ENCODE measurements at regions not wholly inside any gene's neighbourhood (a gene's known extent, or its start where the extent isn't known, plus 50 kb on each side); places are given as distances from the start of the nearest gene placed in this dataset.

DNA sequence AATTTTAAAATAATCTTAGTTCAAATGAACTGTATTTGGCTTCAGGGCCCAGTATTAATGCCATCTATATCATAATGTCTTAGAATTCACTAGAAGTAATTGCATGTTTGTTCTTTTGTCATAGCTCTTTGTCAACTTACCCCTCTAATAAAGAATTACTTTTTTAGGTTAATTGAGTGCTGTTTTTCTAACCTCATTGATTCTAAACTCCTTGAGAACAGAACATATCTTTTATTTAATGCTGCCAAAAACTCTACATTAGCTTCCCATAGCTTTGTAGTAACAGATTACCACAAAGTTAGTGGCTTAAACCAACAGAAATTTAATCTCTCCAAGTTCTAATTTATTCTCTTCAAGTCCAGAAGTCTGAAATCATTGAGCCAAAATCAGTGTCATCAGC, 242.4 kb downstream of the LURAP1L start:
- no peak overlapping the region for H3K4me2 ChIP-seq (replicated peaks; ENCODE audit: low read depth, low read length, poor library complexity, severe bottlenecking)
- ATAC-seq (ENCODE audit: low read depth) (no peak), DNase-seq (no peak)
- no peaks in the 10 kb centered on the region for H3K36me3 ChIP-seq (replicated peaks in 1 of 2; ENCODE audit: control extremely low read depth in 1 of 2, control insufficient read depth in 1 of 2, extremely low read depth in 1 of 2, insufficient read depth in 2 of 2, low read length in 1 of 2)
- POLR2A ChIA-PET: no interaction called here
- CTCF ChIA-PET: no interaction called here
- no peaks in the 10 kb centered on the region for H3K9me3 ChIP-seq (ENCODE audit: control extremely low read depth in 1 of 3, control insufficient read depth in 2 of 3, insufficient read depth in 1 of 3, low read length in 2 of 3)
- H3K9ac ChIP-seq (ENCODE audit: low read length): no peak overlapping the region
- Mint-ChIP-seq H3K9me3 (ENCODE audit: insufficient read depth) (peaks cover under 1% of the 10 kb centered on the region), H3K4me1 (no peaks in the 10 kb centered on the region), H3K4me3 (no peak overlapping the region), H3K27me3 (no peaks in the 10 kb centered on the region), H3K27ac (no peak overlapping the region)
- no peak overlapping the region for H2AFZ ChIP-seq (ENCODE audit: insufficient read depth, low read depth, low read length, poor library complexity, severe bottlenecking)
- H3K4me1 ChIP-seq (ENCODE audit: control insufficient read depth in 2 of 2, insufficient read depth in 2 of 2, low read length in 2 of 2): no peaks in the 10 kb centered on the region
- H4K20me1 ChIP-seq (ENCODE audit: control insufficient read depth, insufficient read depth, low read length, poor library complexity, severe bottlenecking): no peaks in the 10 kb centered on the region
- no peak overlapping the region for H3K27ac ChIP-seq (ENCODE audit: low read length in 2 of 2)
- intact Hi-C loops (cut with micrococcal nuclease): no loop called here
- no peaks in the 10 kb centered on the region for H3K79me2 ChIP-seq (ENCODE audit: control insufficient read depth, insufficient read depth, low read length)
- H3K4me3 ChIP-seq (ENCODE audit: control extremely low read depth in 1 of 5, extremely low read depth in 1 of 5, insufficient read depth in 1 of 5, low read depth in 2 of 5, low read length in 4 of 5): no peak overlapping the region
- H3K27me3 ChIP-seq (replicated peaks in 1 of 4; ENCODE audit: control extremely low read depth in 1 of 4, control insufficient read depth in 3 of 4, insufficient read depth in 4 of 4, low read length in 3 of 4): no peaks in the 10 kb centered on the region
- TF ChIP-seq EZH2 (IDR thresholded peaks at IDR 0.05; ENCODE audit: borderline replicate concordance, insufficient read depth, low read depth, low read length, poor library complexity, severe bottlenecking): no peak
- TF ChIP-seq, protein P1, sequence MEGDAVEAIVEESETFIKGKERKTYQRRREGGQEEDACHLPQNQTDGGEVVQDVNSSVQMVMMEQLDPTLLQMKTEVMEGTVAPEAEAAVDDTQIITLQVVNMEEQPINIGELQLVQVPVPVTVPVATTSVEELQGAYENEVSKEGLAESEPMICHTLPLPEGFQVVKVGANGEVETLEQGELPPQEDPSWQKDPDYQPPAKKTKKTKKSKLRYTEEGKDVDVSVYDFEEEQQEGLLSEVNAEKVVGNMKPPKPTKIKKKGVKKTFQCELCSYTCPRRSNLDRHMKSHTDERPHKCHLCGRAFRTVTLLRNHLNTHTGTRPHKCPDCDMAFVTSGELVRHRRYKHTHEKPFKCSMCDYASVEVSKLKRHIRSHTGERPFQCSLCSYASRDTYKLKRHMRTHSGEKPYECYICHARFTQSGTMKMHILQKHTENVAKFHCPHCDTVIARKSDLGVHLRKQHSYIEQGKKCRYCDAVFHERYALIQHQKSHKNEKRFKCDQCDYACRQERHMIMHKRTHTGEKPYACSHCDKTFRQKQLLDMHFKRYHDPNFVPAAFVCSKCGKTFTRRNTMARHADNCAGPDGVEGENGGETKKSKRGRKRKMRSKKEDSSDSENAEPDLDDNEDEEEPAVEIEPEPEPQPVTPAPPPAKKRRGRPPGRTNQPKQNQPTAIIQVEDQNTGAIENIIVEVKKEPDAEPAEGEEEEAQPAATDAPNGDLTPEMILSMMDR (IDR thresholded peaks at IDR 0.05): no peak

DNA sequence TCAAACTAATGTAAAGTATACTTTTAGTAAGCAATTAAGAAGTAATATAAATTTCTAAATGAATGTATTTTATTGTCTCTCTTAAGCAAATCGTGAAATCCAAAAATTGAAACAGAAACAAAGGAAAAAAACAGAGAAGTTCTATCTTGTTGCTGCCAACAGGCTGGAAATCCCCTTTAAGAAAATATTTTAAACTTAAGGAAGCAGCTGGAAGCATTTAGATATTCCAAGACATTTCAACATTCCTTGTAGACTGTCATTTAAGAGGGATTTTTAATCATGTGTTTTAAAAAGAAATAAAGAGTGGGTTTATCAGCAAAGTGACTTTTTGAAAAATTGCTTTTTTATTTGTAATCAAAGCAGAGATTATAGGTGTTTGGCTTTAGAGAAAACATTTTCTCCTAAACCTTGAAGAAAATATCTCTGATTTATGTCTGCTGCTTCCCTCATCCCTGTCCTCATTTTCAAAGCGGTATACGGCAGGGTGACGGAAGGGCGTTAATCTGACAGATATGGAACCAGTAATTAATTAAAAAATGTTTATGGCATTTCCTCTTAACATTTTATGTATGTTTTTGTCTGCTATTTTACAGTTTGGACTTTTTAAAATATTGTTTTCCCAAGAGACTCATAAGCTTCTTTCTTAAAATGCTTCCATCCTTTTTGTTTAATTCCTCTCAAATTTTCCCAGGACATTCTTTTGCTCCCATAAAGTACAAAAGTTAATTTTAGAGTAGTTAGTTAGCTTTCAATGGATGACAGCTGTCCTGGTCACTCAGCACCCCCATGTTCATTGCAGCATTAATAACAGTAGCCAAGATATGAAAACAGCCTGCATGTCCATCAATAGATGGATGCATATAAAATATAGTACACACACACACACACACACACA, 245.6 kb downstream of the LURAP1L start:
- Histone ChIP-seq H4K20me1 (ENCODE audit: control insufficient read depth, insufficient read depth, low read length, poor library complexity, severe bottlenecking) (no peaks in the 10 kb centered on the region), H3K9ac (ENCODE audit: low read length) (no peak overlapping the region), H3K79me2 (ENCODE audit: control insufficient read depth, insufficient read depth, low read length) (no peaks in the 10 kb centered on the region), H3K4me1 (ENCODE audit: control insufficient read depth in 2 of 2, insufficient read depth in 2 of 2, low read length in 2 of 2) (no peaks in the 10 kb centered on the region), H3K4me2 (replicated peaks; ENCODE audit: low read depth, low read length, poor library complexity, severe bottlenecking) (no peak overlapping the region), H3K27me3 (replicated peaks in 1 of 4; ENCODE audit: control extremely low read depth in 1 of 4, control insufficient read depth in 3 of 4, insufficient read depth in 4 of 4, low read length in 3 of 4) (no peaks in the 10 kb centered on the region), H3K27ac (ENCODE audit: low read length in 2 of 2) (no peak overlapping the region), H3K36me3 (replicated peaks in 1 of 2; ENCODE audit: control extremely low read depth in 1 of 2, control insufficient read depth in 1 of 2, extremely low read depth in 1 of 2, insufficient read depth in 2 of 2, low read length in 1 of 2) (no peaks in the 10 kb centered on the region), H2AFZ (ENCODE audit: insufficient read depth, low read depth, low read length, poor library complexity, severe bottlenecking) (no peak overlapping the region), H3K9me3 (ENCODE audit: control extremely low read depth in 1 of 3, control insufficient read depth in 2 of 3, insufficient read depth in 1 of 3, low read length in 2 of 3) (no peaks in the 10 kb centered on the region), H3K4me3 (ENCODE audit: control extremely low read depth in 1 of 5, extremely low read depth in 1 of 5, insufficient read depth in 1 of 5, low read depth in 2 of 5, low read length in 4 of 5) (no peak overlapping the region)
- H3K27me3 Mint-ChIP-seq: no peaks in the 10 kb centered on the region
- no CpG with 5 or more reads among the region's 5 CpGs for WGBS (ENCODE audit: insufficient coverage)
- DNase-seq (no peak), ATAC-seq (ENCODE audit: low read depth) (no peak)
- H3K27ac Mint-ChIP-seq: no peak overlapping the region
- TF ChIP-seq EZH2 (IDR thresholded peaks at IDR 0.05; ENCODE audit: borderline replicate concordance, insufficient read depth, low read depth, low read length, poor library complexity, severe bottlenecking): no peak
- TF ChIP-seq, protein P1 (IDR thresholded peaks at IDR 0.05): no peak
- H3K4me1 Mint-ChIP-seq: no peaks in the 10 kb centered on the region
- intact Hi-C loops (cut with micrococcal nuclease): no loop called here
- H3K9me3 Mint-ChIP-seq (ENCODE audit: insufficient read depth): no peaks in the 10 kb centered on the region
- ChIA-PET POLR2A (no interaction called here), CTCF (no interaction called here)
- H3K4me3 Mint-ChIP-seq: no peak overlapping the region

Data from B cell (primary cell).